Esophagus muscularis mucosa (tissue), 3 donors: ENCODE measurements at regions not wholly inside any gene's neighbourhood (a gene's known extent, or its start where the extent isn't known, plus 50 kb on each side); places are given as distances from the start of the nearest gene placed in this dataset.

Source experiments
- POLR2AphosphoS5 ChIP-seq, 2 donors: sonication (generic); formaldehyde crosslinking; IDR thresholded peaks; one replicate each; pipeline ENCODE4 v1.6.1; 2017; ENCODE audit warnings: antibody characterized with exemption in 2 of 2
- TF ChIP-seq, protein P1 (sequence below), 3 experiments: fragments of 200-600 bp in 2 of 3; fragments of 450-650 bp in 1 of 3; sonication (generic) in 2 of 3; IDR thresholded peaks; one replicate each; pipeline ENCODE4 v1.5.1; 2017 to 2019; ENCODE audit warnings: antibody characterized with exemption in 3 of 3, mild to moderate bottlenecking in 2 of 3, moderate library complexity in 1 of 3

DNA sequence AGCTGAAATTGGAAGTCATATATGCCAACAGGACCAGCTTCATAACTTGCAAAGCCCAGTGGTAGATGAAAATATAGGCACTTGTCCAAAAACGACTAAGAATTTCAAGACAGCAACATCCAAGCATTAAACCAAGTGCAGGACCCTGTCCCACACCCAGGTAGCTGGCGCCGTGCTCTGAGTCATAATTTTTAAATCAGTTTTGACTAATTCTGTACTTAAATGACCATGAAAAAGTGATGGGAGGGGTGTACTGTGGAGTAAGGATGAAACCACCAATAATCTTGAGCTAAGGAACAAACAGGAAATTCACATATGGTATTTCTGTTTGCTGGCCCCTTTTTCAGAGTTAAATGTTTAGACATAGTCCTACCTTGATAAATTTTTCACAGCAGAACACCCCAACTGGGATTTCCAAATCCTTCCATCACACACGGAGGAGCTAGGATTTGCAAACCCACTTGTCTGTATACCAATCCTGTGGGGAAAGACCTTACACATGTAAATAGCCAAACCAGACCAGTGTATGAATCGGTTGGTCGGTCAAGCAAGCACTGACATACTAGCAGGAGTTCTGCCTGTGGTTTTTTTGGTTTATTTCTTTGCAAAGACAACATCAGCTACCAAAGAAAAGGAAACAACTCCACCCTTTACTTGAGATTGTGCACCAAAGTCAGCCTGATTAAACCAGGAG is 235.7 kb upstream of the RAB4A start:
- TF ChIP-seq, protein P1, sequence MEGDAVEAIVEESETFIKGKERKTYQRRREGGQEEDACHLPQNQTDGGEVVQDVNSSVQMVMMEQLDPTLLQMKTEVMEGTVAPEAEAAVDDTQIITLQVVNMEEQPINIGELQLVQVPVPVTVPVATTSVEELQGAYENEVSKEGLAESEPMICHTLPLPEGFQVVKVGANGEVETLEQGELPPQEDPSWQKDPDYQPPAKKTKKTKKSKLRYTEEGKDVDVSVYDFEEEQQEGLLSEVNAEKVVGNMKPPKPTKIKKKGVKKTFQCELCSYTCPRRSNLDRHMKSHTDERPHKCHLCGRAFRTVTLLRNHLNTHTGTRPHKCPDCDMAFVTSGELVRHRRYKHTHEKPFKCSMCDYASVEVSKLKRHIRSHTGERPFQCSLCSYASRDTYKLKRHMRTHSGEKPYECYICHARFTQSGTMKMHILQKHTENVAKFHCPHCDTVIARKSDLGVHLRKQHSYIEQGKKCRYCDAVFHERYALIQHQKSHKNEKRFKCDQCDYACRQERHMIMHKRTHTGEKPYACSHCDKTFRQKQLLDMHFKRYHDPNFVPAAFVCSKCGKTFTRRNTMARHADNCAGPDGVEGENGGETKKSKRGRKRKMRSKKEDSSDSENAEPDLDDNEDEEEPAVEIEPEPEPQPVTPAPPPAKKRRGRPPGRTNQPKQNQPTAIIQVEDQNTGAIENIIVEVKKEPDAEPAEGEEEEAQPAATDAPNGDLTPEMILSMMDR (IDR thresholded peaks at IDR 0.05), result no peak
- TF ChIP-seq POLR2AphosphoS5 (IDR thresholded peaks at IDR 0.05), result no peak
